ENCODE measurements at regions not wholly inside any gene's neighbourhood (a gene's known extent, or its start where the extent isn't known, plus 50 kb on each side); places are given as distances from the start of the nearest gene placed in this dataset.

DNA sequence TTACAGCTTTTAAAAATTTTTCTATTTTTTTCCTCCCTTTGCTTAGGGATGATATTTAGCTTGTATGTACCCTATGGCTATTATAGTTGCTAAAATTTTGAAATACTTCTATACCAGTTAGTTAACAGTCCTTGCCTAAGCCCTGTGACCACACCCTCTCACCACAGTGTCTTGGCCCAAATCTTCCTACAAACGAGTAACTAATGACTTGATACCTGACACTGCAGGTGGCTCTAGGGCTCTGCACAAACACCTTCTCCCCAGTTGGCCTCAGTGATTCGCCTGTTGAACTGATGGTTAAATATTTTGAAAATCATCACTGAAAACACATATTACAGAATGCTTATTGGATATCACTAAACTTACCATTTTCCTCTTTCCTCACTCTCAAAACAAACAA is 449.6 kb upstream of the CHD1 start:
- Histone ChIP-seq H3K4me1 (no peaks in the 10 kb centered on the region), H3K27ac (no peak overlapping the region), H3K27me3 (ENCODE audit: insufficient read depth in 3 of 3, low read length in 2 of 3) (no peaks in the 10 kb centered on the region), H3K36me3 (ENCODE audit: insufficient read depth in 1 of 2, low read depth in 1 of 2) (no peaks in the 10 kb centered on the region), H3K4me3 (no peak overlapping the region), H3K9me3 (peaks cover 5% of the 10 kb centered on the region)
- DNase-seq: no peak
- TF ChIP-seq, protein P1, sequence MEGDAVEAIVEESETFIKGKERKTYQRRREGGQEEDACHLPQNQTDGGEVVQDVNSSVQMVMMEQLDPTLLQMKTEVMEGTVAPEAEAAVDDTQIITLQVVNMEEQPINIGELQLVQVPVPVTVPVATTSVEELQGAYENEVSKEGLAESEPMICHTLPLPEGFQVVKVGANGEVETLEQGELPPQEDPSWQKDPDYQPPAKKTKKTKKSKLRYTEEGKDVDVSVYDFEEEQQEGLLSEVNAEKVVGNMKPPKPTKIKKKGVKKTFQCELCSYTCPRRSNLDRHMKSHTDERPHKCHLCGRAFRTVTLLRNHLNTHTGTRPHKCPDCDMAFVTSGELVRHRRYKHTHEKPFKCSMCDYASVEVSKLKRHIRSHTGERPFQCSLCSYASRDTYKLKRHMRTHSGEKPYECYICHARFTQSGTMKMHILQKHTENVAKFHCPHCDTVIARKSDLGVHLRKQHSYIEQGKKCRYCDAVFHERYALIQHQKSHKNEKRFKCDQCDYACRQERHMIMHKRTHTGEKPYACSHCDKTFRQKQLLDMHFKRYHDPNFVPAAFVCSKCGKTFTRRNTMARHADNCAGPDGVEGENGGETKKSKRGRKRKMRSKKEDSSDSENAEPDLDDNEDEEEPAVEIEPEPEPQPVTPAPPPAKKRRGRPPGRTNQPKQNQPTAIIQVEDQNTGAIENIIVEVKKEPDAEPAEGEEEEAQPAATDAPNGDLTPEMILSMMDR (IDR thresholded peaks at IDR 0.05): no peak
- intact Hi-C loops (cut with DNase I): no loop called here
- WGBS, 3 donors: 50 to 59% (median 51%) methylated on average over 2 of the region's 2 CpGs
- no peak for ATAC-seq

- intact Hi-C loops (cut with DNase I): no loop called here
These were observed 441.2 kb upstream of the CHD1 start for GRCh38 chr5:99369797-99370593.

GRCh38 chr5:99368726-99369125 is 439.9 kb upstream of the CHD1 start:
- intact Hi-C loops (cut with DNase I): no loop called here
- DNase-seq: no peak
- no peaks in the 10 kb centered on the region for H3K9me3 ChIP-seq
- no peaks in the 10 kb centered on the region for H3K36me3 ChIP-seq (ENCODE audit: insufficient read depth in 1 of 2, low read depth in 1 of 2)
- H3K4me3 ChIP-seq: no peak overlapping the region
- H3K4me1 ChIP-seq: no peaks in the 10 kb centered on the region
- ATAC-seq: no peak
- no peak overlapping the region for H3K27ac ChIP-seq
- WGBS, 3 donors: 68 to 73% (median 70%) methylated on average over 2 of the region's 2 CpGs
- no peaks in the 10 kb centered on the region for H3K27me3 ChIP-seq (ENCODE audit: insufficient read depth in 3 of 3, low read length in 2 of 3)
- TF ChIP-seq, protein P1 (IDR thresholded peaks at IDR 0.05): no peak

More at GRCh38 chr5:99369797-99370593, 441.2 kb upstream of the CHD1 start:
- Histone ChIP-seq H3K27me3 (ENCODE audit: insufficient read depth in 3 of 3, low read length in 2 of 3) (no peaks in the 10 kb centered on the region), H3K27ac (no peak overlapping the region), H3K4me3 (no peak overlapping the region), H3K36me3 (ENCODE audit: insufficient read depth in 1 of 2, low read depth in 1 of 2) (no peaks in the 10 kb centered on the region), H3K4me1 (no peaks in the 10 kb centered on the region), H3K9me3 (no peaks in the 10 kb centered on the region)
- DNase-seq (no peak), ATAC-seq (no peak)
- 60 to 67% (median 62%) methylated on average over 3 of the region's 3 CpGs for WGBS, 3 donors
- TF ChIP-seq, protein P1 (IDR thresholded peaks at IDR 0.05): no peak

DNA sequence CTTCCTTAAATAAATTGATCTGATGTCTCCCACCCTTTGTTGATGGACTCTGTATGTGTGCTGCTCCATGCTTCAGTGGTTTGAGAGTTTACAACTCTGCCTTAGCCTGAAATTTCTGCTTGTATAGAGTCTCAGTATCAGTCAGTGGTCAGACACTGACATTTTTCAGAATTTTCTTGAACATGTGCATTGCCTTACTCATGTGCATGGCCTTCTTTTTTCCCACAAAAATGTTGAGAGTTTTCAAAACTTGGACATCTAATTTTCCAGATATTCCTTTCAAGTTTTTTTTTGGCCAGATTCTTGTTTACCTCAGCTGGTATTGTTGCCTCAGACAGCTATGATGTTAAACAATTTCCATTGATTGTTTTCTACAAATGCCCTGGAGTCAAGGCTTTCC is 427.1 kb upstream of the CHD1 start:
- ATAC-seq (no peak), DNase-seq (no peak)
- Histone ChIP-seq H3K36me3 (ENCODE audit: insufficient read depth in 1 of 2, low read depth in 1 of 2) (no peaks in the 10 kb centered on the region), H3K4me3 (no peak overlapping the region), H3K9me3 (no peaks in the 10 kb centered on the region), H3K4me1 (no peaks in the 10 kb centered on the region), H3K27me3 (ENCODE audit: insufficient read depth in 3 of 3, low read length in 2 of 3) (no peaks in the 10 kb centered on the region), H3K27ac (no peak overlapping the region)
- intact Hi-C loops (cut with DNase I): no loop called here
- TF ChIP-seq, protein P1 (IDR thresholded peaks at IDR 0.05): no peak

GRCh38 chr5:99349787-99350186 is 421.0 kb upstream of the CHD1 start:
- DNase-seq (no peak), ATAC-seq (no peak)
- H3K36me3 ChIP-seq (ENCODE audit: insufficient read depth in 1 of 2, low read depth in 1 of 2): no peaks in the 10 kb centered on the region
- no peak overlapping the region for H3K4me3 ChIP-seq
- no peaks in the 10 kb centered on the region for H3K27me3 ChIP-seq (ENCODE audit: insufficient read depth in 3 of 3, low read length in 2 of 3)
- TF ChIP-seq, protein P1 (IDR thresholded peaks at IDR 0.05): no peak
- intact Hi-C loops (cut with DNase I): no loop called here
- H3K4me1 ChIP-seq: no peaks in the 10 kb centered on the region
- H3K9me3 ChIP-seq: no peaks in the 10 kb centered on the region
- no peak overlapping the region for H3K27ac ChIP-seq
- WGBS, 3 donors: 34 to 49% (median 36%) methylated on average over 2 of the region's 2 CpGs
